Stomach (tissue), 8 donors: ENCODE measurements at regions not wholly inside any gene's neighbourhood (a gene's known extent, or its start where the extent isn't known, plus 50 kb on each side); places are given as distances from the start of the nearest gene placed in this dataset.
A peak's percentile ranks its signal among the peaks of the same experiment; 100 is the strongest.

Source experiments
- DNase-seq, 2 donors: peaks; one replicate each; pipeline versions ENCODE4 v3.0.0 to v3.0.0-alpha.2; 2013 to 2019
- H3K27ac ChIP-seq, 5 donors: fragments of 200-600 bp in 4 of 5; sonication (generic) in 4 of 5; one replicate each; pipeline ENCODE4 v1.5.1; 2013 to 2019; ENCODE audit warnings: mild to moderate bottlenecking in 1 of 5, moderate library complexity in 1 of 5
- H3K27me3 ChIP-seq, 3 donors: fragments of 200-600 bp; sonication (generic); one replicate each; pipeline ENCODE4 v1.5.1; 2017 to 2019; ENCODE audit warnings: mixed run types in 1 of 3
- H3K36me3 ChIP-seq, 4 donors: fragments of 200-600 bp; sonication (generic); 1 replicate in 3 of 4; 2 replicates in 1 of 4; pipeline ENCODE4 v1.5.1; 2016 to 2019
- H3K4me1 ChIP-seq, 4 donors: fragments of 200-600 bp; sonication (generic); one replicate each; pipeline ENCODE4 v1.5.1; 2016 to 2019
- H3K4me3 ChIP-seq, 4 donors: fragments of 200-600 bp; sonication (generic) in 3 of 4; one replicate each; pipeline ENCODE4 v1.5.1; 2016 to 2019; ENCODE audit warnings: mild to moderate bottlenecking in 1 of 4
- H3K9me3 ChIP-seq, 4 donors: fragments of 200-600 bp; sonication (generic); one replicate each; pipeline ENCODE4 v1.5.1; 2016 to 2019
- CTCF ChIP-seq, 7 experiments: fragments of 450-650 bp in 4 of 7; fragments of 200-600 bp in 3 of 7; sonication (generic) in 3 of 7; IDR thresholded peaks; one replicate each; pipeline ENCODE4 v1.5.1; 2016 to 2019; ENCODE audit warnings: antibody characterized with exemption in 7 of 7, control low read depth in 2 of 7, mild to moderate bottlenecking in 1 of 7
- EP300 ChIP-seq: sonication (generic); formaldehyde crosslinking; IDR thresholded peaks from one replicate; pipeline ENCODE4 v1.6.1; 2017; ENCODE audit warnings: antibody characterized with exemption
- POLR2A ChIP-seq, 4 donors: fragments of 450-650 bp; IDR thresholded peaks; one replicate each; pipeline ENCODE4 v1.6.1; 2016; ENCODE audit warnings: antibody characterized with exemption in 4 of 4, control low read depth in 2 of 4, mild to moderate bottlenecking in 1 of 4, moderate library complexity in 1 of 4
- POLR2AphosphoS5 ChIP-seq, 3 donors: sonication (generic); formaldehyde crosslinking; IDR thresholded peaks; one replicate each; pipeline ENCODE4 v1.6.1; 2016; ENCODE audit warnings: antibody characterized with exemption in 3 of 3
- WGBS, 5 donors: extraction: QIAGEN DNeasy Blood & Tissue Kit in 3 of 5; methylation state at CpG; one replicate each; pipeline versions ENCODE4 v1.1.5 to v1.1.7; 2013 to 2018; 5-methylcytosine and 5-hydroxymethylcytosine counted together
- intact Hi-C: fragments of 100-400 bp; cut with DNase I; formaldehyde crosslinking; loops from one replicate; pipeline ENCODE4 v1.15.1; 2023; ENCODE audit warnings: low total_unique reads
- donor health status: healthy with polysubstance abuse.
- donor health status: Bipolar disorder and iron deficiency.
- donor health status: healthy.

- Histone ChIP-seq H3K9me3 (no peaks in the 10 kb centered on the region), H3K4me3 (no peak overlapping the region), H3K36me3 (no peaks in the 10 kb centered on the region), H3K27ac (no peak overlapping the region), H3K27me3 (no peaks in the 10 kb centered on the region), H3K4me1 (no peaks in the 10 kb centered on the region)
- TF ChIP-seq CTCF (IDR thresholded peaks at IDR 0.05): no peak
- no peak for TF ChIP-seq EP300
- TF ChIP-seq POLR2A (IDR thresholded peaks at IDR 0.05): no peak
- no peak for TF ChIP-seq POLR2AphosphoS5 (IDR thresholded peaks at IDR 0.05)
- intact Hi-C loops: no loop called here
- DNase-seq: no peak
- 83 to 89% (median 87%) methylated on average over 2 of the region's 2 CpGs for WGBS, 5 donors
These were observed 1350.0 kb downstream of the ADGRL3 start for GRCh38 chr4:62550121-62550520.

- TF ChIP-seq EP300 (no peak), POLR2AphosphoS5 (IDR thresholded peaks at IDR 0.05) (no peak), POLR2A (IDR thresholded peaks at IDR 0.05) (no peak), CTCF (IDR thresholded peaks at IDR 0.05) (no peak)
- Histone ChIP-seq H3K27ac (no peak overlapping the region), H3K36me3 (no peaks in the 10 kb centered on the region), H3K4me1 (no peaks in the 10 kb centered on the region), H3K4me3 (no peak overlapping the region), H3K9me3 (no peaks in the 10 kb centered on the region), H3K27me3 (no peaks in the 10 kb centered on the region)
- intact Hi-C loops: no loop called here
- WGBS, 5 donors: 85 to 100% (median 94%) methylated on average over 1 of the region's 1 CpG
- DNase-seq: no peak
These were observed 1349.5 kb downstream of the ADGRL3 start for GRCh38 chr4:62549601-62550000.

- no peaks in the 10 kb centered on the region for H3K27me3 ChIP-seq
- H3K4me1 ChIP-seq: no peaks in the 10 kb centered on the region
- no peaks in the 10 kb centered on the region for H3K36me3 ChIP-seq
- TF ChIP-seq POLR2AphosphoS5 (IDR thresholded peaks at IDR 0.05): no peak
- TF ChIP-seq EP300: no peak
- H3K27ac ChIP-seq: no peak overlapping the region
- intact Hi-C loops: no loop called here
- no peak overlapping the region for H3K4me3 ChIP-seq
- H3K9me3 ChIP-seq: no peaks in the 10 kb centered on the region
- no peak for DNase-seq
These were observed 1348.6 kb downstream of the ADGRL3 start for GRCh38 chr4:62548765-62549164.

- Histone ChIP-seq H3K9me3 (no peaks in the 10 kb centered on the region), H3K4me1 (no peaks in the 10 kb centered on the region), H3K36me3 (no peaks in the 10 kb centered on the region), H3K27ac (no peak overlapping the region), H3K27me3 (no peaks in the 10 kb centered on the region), H3K4me3 (no peak overlapping the region)
- peak in 1 of 2 donors; percentile 15 for DNase-seq
- WGBS, 5 donors: 67 to 78% (median 70%) methylated on average over 13 of the region's 13 CpGs
- intact Hi-C loops: no loop called here
- TF ChIP-seq POLR2A (IDR thresholded peaks at IDR 0.05) (no peak), POLR2AphosphoS5 (IDR thresholded peaks at IDR 0.05) (no peak), CTCF (IDR thresholded peaks at IDR 0.05) (no peak), EP300 (no peak)
These were observed 1348.0 kb downstream of the ADGRL3 start for GRCh38 chr4:62548108-62548524.

GRCh38 chr4:62544428-62544827, 1344.3 kb downstream of the ADGRL3 start:
- no peak overlapping the region for H3K4me3 ChIP-seq
- intact Hi-C loops: no loop called here
- no peaks in the 10 kb centered on the region for H3K36me3 ChIP-seq
- no peak overlapping the region for H3K27ac ChIP-seq
- H3K4me1 ChIP-seq: no peaks in the 10 kb centered on the region
- 66 to 85% (median 72%) methylated on average over 3 of the region's 3 CpGs for WGBS, 5 donors
- no peak for DNase-seq
- no peaks in the 10 kb centered on the region for H3K27me3 ChIP-seq
- peaks cover 0 to 3% (median 1%) of the 10 kb centered on the region in 4 donors for H3K9me3 ChIP-seq
- no peak for TF ChIP-seq CTCF (IDR thresholded peaks at IDR 0.05)
- TF ChIP-seq POLR2A (IDR thresholded peaks at IDR 0.05): no peak
- TF ChIP-seq EP300: no peak
